ENCODE measurements at regions not wholly inside any gene's neighbourhood (a gene's known extent, or its start where the extent isn't known, plus 50 kb on each side); places are given as distances from the start of the nearest gene placed in this dataset.
A peak's percentile ranks its signal among the peaks of the same experiment; 100 is the strongest.

DNA sequence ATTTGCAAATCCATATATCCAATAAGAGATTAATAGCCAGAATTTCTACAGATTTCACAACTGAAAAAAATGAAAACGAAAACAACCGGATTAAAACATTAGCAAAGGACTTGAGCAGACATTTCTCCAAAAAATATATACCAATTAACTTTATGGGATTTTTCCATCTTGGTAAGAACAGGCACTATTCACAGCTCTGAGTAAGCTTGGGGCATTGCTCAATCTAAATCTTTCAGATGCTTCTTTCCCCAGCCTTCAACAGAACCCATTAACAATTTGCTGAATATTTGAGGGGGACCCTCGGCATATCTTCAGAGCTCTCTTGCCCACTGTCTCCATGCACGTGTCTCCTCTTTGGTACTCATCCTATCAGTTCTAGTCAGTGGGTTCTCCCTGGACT, 111.7 kb upstream of the CD93 start:
- TF ChIP-seq, protein P1, sequence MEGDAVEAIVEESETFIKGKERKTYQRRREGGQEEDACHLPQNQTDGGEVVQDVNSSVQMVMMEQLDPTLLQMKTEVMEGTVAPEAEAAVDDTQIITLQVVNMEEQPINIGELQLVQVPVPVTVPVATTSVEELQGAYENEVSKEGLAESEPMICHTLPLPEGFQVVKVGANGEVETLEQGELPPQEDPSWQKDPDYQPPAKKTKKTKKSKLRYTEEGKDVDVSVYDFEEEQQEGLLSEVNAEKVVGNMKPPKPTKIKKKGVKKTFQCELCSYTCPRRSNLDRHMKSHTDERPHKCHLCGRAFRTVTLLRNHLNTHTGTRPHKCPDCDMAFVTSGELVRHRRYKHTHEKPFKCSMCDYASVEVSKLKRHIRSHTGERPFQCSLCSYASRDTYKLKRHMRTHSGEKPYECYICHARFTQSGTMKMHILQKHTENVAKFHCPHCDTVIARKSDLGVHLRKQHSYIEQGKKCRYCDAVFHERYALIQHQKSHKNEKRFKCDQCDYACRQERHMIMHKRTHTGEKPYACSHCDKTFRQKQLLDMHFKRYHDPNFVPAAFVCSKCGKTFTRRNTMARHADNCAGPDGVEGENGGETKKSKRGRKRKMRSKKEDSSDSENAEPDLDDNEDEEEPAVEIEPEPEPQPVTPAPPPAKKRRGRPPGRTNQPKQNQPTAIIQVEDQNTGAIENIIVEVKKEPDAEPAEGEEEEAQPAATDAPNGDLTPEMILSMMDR (IDR thresholded peaks at IDR 0.05; ENCODE audit: insufficient read depth, low read length) = no peak
- no peak for DNase-seq (ENCODE audit: low read depth)
- H3K4me3 ChIP-seq (ENCODE audit: low read depth, low read length) = no peak overlapping the region

DNA sequence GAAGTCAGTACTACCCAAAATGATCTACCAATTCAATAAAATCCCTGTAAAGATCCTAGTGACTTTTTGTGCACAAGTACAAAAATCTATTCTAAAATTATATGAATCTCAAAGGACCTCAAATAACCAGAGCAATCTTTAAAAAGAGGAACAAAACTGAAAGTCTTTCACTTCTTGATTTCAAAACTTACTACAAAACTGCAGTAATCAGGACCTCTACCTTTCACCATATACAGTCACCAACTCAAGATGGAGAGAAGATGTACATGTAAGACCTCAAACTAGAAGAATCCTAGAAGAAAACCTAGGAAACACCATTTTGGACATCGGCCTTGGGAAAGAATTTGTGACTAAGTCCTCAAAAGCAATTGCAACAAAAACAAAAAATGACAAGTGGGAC, 109.5 kb upstream of the CD93 start:
- TF ChIP-seq, protein P1 (IDR thresholded peaks at IDR 0.05; ENCODE audit: insufficient read depth, low read length) = no peak
- no peak for DNase-seq (ENCODE audit: low read depth)
- H3K4me3 ChIP-seq (ENCODE audit: low read depth, low read length) = no peak overlapping the region

DNA sequence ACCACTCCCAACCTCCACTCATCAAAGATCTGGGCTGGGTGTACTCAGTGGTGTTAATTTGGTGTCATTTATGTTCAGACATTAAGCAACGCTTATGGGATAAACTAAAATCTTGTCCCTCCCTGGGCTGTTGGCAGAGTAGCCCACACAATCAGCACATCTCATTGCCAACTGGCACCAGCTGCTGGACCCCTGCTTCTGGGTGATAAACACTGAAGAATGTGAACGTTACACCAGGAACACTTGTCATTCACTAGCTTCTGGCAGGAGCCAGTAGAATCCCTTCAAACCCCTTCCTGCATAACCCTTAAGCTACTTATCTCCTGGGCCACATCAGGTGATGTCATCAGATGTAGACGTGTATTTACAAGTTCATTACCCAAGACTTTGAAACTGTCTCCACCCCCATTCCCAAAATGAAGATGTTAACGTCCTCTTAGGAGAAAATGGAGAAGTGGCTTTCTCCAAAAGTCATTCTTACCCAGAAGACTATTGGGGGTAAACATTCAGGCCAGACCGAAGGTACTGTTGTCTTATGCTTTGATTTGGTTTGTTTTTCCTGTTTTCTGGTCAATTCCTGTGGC, 107.8 kb upstream of the CD93 start:
- TF ChIP-seq, protein P1 (IDR thresholded peaks at IDR 0.05; ENCODE audit: insufficient read depth, low read length) = no peak
- no peak overlapping the region for H3K4me3 ChIP-seq (ENCODE audit: low read depth, low read length)
- peak; percentile 33 for DNase-seq (ENCODE audit: low read depth)

DNA sequence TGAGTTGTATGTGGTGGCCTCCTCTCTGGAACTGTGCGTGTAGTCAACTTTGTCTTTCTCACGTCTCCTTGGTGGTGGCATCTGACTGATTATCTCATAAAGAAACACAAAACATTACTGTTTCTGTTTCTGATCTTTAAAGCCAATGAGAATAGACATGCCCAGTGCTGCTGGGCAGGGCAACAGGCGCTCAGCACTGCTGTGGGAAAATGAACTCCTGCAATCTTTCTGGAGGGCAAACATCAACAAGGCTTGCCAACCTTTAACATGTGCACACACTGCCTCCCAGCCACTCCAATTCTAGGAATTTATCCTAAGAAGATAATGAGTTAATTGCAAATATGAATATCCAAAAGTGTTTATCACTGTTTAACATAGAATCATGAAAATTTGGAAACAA, 106.3 kb upstream of the CD93 start:
- TF ChIP-seq, protein P1 (IDR thresholded peaks at IDR 0.05; ENCODE audit: insufficient read depth, low read length) = no peak
- H3K4me3 ChIP-seq (ENCODE audit: low read depth, low read length) = no peak overlapping the region
- no peak for DNase-seq (ENCODE audit: low read depth)

GRCh38 chr20:23190557-23190956, 104.4 kb upstream of the CD93 start:
- DNase-seq (ENCODE audit: low read depth) = no peak
- no peak overlapping the region for H3K4me3 ChIP-seq (ENCODE audit: low read depth, low read length)
- TF ChIP-seq, protein P1 (IDR thresholded peaks at IDR 0.05; ENCODE audit: insufficient read depth, low read length) = no peak

DNA sequence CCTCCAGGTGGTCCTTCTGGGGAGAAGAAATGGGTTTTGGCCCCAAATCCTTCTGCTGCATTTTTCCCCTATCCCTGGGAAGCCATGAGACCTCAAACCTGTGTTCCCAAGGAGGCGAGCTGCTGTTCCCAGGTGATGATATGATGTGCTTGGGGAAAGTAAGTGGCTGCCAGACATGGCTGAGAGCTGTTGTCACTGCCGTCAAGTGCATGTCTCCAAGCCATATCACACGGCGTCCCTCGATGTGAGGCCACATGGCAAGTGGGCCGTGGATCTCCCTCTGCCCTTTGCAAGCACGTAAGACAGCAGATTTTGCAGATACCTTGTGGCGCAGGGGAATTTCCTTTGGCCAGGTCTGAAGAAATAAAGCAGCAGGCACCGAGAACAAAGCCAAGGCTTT, 103.7 kb upstream of the CD93 start:
- TF ChIP-seq, protein P1 (IDR thresholded peaks at IDR 0.05; ENCODE audit: insufficient read depth, low read length) = no peak
- no peak for DNase-seq (ENCODE audit: low read depth)
- no peak overlapping the region for H3K4me3 ChIP-seq (ENCODE audit: low read depth, low read length)

- TF ChIP-seq, protein P1 (IDR thresholded peaks at IDR 0.05; ENCODE audit: insufficient read depth, low read length) = no peak
- DNase-seq (ENCODE audit: low read depth) = no peak
- no peak overlapping the region for H3K4me3 ChIP-seq (ENCODE audit: low read depth, low read length)
Observed at GRCh38 chr20:23189341-23189740, 103.2 kb upstream of the CD93 start.
